Memory B cell (primary cell): ENCODE measurements at regions not wholly inside any gene's neighbourhood (a gene's known extent, or its start where the extent isn't known, plus 50 kb on each side); places are given as distances from the start of the nearest gene placed in this dataset.

Source experiments
- ATAC-seq: fragments of 150-1000 bp; cut with Tn5 transposase; 2 replicates; pipeline ENCODE4 v1.10.0; 2021; ENCODE audit warnings: low read depth, mild to moderate bottlenecking, moderate library complexity
- DNase-seq, 2 donors: peaks; one replicate each; pipeline ENCODE4 v3.0.0; 2022; ENCODE audit warnings: low spot score in 2 of 2
- H3K27ac Mint-ChIP-seq: one replicate; pipeline ENCODE4 v1.8.0; 2022; ENCODE audit warnings: mild to moderate bottlenecking, moderate library complexity, mixed read lengths
- H3K27me3 Mint-ChIP-seq: one replicate; pipeline ENCODE4 v1.8.0; 2022; ENCODE audit warnings: mixed read lengths
- H3K36me3 Mint-ChIP-seq: one replicate; pipeline ENCODE4 v1.8.0; 2022; ENCODE audit warnings: mild to moderate bottlenecking, mixed read lengths
- H3K4me1 Mint-ChIP-seq: one replicate; pipeline ENCODE4 v1.8.0; 2022; ENCODE audit warnings: mixed read lengths
- H3K4me3 Mint-ChIP-seq: one replicate; pipeline ENCODE4 v1.8.0; 2022; ENCODE audit warnings: mild to moderate bottlenecking, moderate library complexity, mixed read lengths
- H3K9me3 Mint-ChIP-seq: one replicate; pipeline ENCODE4 v1.8.0; 2022; ENCODE audit warnings: mixed read lengths

DNA sequence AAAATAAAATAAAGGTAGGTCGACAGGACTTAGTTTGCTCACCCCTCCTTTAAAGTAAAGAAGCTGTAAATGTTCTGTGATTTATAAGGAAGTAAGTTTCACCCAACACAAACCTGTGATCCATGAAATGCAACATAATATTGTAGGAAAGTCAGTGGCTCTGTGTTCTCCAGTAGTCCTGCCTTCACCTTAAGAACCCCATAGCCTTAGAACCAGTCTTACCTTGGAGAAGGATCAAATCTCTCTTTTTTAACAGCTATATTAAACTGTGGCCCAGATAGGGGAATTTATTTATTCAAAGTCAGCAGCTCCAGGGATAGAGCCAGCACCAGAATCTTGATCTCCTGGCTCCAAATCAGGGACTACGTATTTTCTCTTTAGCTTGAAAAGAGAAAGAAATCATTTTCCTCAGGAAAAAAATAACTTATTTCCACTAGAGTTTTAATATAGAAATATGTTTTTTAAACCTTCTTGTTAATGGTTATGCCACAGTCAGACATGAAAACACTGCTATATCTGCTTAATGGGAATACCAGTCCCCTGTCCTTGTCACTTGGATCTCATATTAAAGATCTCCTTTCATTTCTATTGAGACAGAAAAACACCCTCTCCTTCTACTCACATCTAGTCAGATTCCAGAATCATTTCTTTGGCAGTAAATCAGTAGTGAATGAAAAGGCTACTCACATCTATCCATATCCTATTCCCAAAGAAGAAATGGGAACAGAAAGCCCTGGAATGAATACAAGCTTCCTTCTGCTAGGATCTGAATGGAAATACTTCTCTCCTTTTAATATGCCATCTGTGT lies 269.2 kb upstream of the TNC start:
- H3K9me3 Mint-ChIP-seq: peaks cover 6% of the 10 kb centered on the region
- no peaks in the 10 kb centered on the region for H3K36me3 Mint-ChIP-seq
- H3K4me3 Mint-ChIP-seq: no peak overlapping the region
- no peaks in the 10 kb centered on the region for H3K4me1 Mint-ChIP-seq
- H3K27me3 Mint-ChIP-seq: peaks cover 1% of the 10 kb centered on the region
- H3K27ac Mint-ChIP-seq: no peak overlapping the region
- ATAC-seq: no peak
- no peak for DNase-seq

DNA sequence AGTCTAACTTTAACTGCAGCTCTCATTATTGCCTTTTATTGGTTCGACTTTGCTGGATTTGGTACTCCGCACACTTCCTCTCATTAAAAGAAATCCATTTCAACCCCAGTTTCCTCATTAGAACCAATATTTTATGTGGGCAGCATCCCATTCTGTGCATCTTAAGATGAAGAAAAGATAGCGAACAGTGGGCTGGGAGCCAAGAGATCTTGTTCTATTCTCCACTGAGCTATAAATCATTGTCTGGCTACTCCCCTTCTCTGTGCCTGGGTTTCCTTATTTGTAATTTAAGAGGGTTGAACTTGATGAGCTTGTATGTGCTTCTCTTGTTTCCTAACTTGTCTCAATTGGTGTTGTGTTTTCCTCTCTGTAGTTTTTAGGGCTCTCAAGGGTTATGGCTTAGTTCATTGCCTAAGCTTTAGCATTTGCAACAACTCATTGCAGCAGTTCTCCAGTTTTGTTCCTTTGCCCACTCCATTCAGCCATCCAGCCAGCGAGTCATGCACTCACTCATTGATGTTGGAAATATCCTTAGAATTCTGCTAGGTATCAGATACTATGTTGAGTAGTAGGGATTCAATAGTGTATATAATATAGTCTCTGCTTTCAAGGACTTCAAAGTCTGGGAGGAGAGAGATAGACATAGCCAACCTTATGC lies 273.3 kb upstream of the TNC start:
- no peaks in the 10 kb centered on the region for H3K4me1 Mint-ChIP-seq
- DNase-seq: no peak
- H3K4me3 Mint-ChIP-seq: no peak overlapping the region
- H3K27me3 Mint-ChIP-seq: peaks cover 1% of the 10 kb centered on the region
- no peak overlapping the region for H3K27ac Mint-ChIP-seq
- no peak for ATAC-seq
- H3K9me3 Mint-ChIP-seq: no peaks in the 10 kb centered on the region
- no peaks in the 10 kb centered on the region for H3K36me3 Mint-ChIP-seq

DNA sequence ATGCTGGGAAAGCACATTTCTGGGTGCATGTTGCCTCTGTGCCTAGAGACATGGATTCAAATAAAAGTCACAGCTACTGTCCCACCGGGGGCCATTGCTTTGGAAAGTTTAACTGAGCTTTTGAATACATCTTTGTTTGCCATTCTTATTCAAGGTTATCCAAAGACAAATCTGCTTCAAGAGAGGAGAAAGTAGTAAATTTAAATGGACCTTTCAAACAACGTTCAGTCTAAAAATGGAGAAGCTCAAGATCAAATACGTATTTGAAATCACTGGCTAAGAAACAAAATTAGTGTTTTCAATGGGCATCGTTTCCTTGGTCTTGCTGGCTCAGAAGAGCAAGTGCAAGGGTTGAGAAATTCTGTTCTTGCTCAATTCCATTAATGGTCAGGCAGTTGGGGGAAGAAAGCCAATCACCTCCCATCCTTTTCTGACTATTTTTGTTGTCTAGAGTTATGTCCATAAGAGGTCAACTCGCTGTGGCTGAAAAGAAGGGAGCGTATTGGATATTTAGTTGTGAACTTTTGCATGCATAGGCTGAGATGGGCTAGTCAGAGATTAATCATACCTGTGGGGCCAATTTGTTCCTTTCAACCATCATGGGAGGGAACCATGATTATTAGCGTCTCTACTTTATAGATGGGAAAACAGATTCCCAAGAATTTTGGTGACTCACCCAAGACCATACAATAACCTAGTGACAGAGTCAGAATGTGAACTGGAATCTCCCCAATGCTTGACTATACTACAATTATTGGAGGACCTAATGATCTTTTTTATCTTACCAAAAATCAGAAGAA lies 276.2 kb upstream of the TNC start:
- H3K4me3 Mint-ChIP-seq: no peak overlapping the region
- no peaks in the 10 kb centered on the region for H3K4me1 Mint-ChIP-seq
- H3K27me3 Mint-ChIP-seq: no peaks in the 10 kb centered on the region
- H3K36me3 Mint-ChIP-seq: no peaks in the 10 kb centered on the region
- no peak overlapping the region for H3K27ac Mint-ChIP-seq
- no peaks in the 10 kb centered on the region for H3K9me3 Mint-ChIP-seq
- DNase-seq: no peak
- ATAC-seq: no peak

DNA sequence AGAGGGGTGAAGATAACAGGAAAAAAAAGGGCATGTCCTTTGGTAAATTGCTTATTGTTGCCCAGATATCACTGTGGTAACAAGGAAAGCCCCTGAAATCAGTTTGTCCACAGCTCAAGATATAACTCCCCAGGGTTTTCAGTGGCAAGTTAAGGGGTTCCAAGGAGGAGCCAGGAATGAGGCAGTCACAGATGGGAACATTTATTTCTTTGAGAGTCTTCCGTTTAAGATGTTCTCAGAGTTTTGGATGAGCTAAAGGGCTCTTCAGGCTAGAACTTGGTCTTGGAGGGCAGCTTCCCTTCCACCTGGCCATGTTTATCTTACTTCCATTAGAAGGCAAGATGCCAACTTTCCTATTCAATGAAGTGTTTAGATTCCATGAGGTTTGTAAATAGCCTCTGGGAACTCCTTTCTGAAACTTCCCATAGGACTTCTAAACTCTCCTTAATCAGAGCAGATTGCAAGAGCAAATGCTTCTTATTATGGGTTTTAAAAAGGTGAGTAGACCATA lies 277.6 kb upstream of the TNC start:
- Mint-ChIP-seq H3K9me3 (no peaks in the 10 kb centered on the region), H3K27me3 (no peaks in the 10 kb centered on the region), H3K4me3 (no peak overlapping the region), H3K36me3 (no peaks in the 10 kb centered on the region), H3K27ac (no peak overlapping the region), H3K4me1 (no peaks in the 10 kb centered on the region)
- DNase-seq: no peak
- no peak for ATAC-seq

DNA sequence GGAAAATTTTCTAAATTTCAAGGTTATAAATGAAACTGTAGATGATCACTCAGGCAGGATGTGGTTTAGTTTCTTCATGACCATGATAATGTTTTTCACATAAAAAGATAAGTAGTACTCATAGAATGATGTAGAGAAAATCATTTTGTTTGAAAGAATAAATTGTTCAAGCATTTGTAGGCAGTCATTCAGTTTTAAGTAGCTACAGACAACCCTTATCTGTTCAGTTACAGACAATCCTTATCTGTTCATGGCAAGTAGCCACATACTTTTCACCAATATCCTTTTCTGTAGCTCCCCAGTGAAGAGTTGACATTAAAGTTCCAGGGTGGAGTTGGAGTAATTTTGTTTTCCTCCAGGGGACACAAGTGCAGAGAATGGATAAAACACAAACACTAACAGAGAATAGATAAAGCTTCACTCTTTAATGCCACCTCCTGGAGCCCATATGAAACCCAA lies 278.1 kb upstream of the TNC start:
- Mint-ChIP-seq H3K9me3 (no peaks in the 10 kb centered on the region), H3K27me3 (no peaks in the 10 kb centered on the region), H3K27ac (no peak overlapping the region), H3K4me1 (no peaks in the 10 kb centered on the region), H3K4me3 (no peak overlapping the region), H3K36me3 (no peaks in the 10 kb centered on the region)
- DNase-seq (no peak), ATAC-seq (no peak)

DNA sequence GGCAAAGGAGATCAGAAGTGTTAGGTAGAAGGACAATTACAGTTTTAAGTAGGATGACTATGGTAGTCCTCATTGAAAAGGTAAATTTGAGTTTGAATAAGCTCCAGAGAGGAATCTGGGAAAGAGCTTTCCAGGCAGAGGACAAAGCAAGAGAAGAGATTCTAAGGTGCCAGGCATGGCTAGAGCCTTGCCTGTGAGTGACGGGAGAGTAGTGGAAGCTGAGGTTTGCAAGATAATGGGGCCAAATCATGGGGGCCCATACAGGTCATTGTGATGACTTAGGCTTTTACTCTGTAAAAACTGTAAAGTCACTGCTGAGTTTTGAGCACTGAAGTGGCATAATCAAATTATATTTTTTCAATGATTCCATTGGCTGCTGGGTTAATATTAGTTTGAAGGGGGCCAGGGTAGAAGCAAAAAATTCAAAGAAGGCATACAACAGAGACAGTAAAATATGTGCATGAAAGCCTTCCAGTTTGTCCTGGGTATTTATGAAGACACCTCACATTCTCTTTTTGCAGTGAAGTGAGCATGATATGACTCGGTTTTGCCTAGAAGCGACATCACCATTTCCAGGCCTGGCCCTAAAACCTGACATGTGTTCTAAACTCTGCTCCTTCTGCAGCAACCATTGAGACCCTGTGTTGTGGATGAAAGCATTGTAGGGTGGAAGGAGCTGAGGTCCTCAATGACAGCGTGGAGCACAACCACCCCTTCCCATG lies 279.8 kb upstream of the TNC start:
- H3K9me3 Mint-ChIP-seq: no peaks in the 10 kb centered on the region
- no peak for DNase-seq
- H3K36me3 Mint-ChIP-seq: no peaks in the 10 kb centered on the region
- H3K27ac Mint-ChIP-seq: no peak overlapping the region
- no peaks in the 10 kb centered on the region for H3K27me3 Mint-ChIP-seq
- ATAC-seq: no peak
- no peak overlapping the region for H3K4me3 Mint-ChIP-seq
- no peaks in the 10 kb centered on the region for H3K4me1 Mint-ChIP-seq

DNA sequence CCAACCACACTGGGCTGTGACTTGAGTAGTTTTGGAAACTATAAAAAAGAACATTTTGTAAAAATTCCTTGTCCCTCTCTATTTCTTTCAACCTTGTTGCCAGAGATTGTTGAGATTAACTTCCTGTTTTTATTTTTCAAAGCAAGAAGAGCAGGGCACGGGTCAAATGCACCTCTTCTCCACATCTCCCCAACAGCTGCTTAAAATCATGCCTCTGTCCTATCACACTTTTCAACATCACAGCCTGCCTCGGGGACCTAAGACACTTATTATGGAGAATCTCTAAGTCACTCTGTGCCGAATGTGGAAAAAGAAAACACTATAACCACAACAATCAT lies 280.3 kb upstream of the TNC start:
- no peak overlapping the region for H3K4me3 Mint-ChIP-seq
- no peaks in the 10 kb centered on the region for H3K27me3 Mint-ChIP-seq
- no peaks in the 10 kb centered on the region for H3K9me3 Mint-ChIP-seq
- no peak for ATAC-seq
- no peak for DNase-seq
- H3K36me3 Mint-ChIP-seq: no peaks in the 10 kb centered on the region
- no peaks in the 10 kb centered on the region for H3K4me1 Mint-ChIP-seq
- H3K27ac Mint-ChIP-seq: no peak overlapping the region

DNA sequence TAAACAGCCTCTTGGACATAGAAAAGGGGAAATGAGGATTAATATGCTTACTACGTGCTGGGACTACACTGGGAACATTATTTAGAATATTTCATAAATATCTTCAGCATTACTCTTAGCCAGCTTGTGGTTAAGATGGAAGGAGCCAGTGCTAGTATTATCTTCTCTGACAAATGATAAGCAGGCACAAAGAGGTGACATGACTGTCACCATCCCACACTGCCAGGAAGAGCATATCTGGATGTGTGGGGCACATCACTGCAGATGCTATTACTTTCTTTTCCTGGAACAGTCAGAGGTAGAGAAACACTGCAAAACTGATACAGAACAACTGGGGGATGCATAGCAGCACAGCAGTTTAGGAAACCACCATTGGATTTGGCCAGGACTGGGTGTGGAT lies 281.0 kb upstream of the TNC start:
- Mint-ChIP-seq H3K9me3 (no peaks in the 10 kb centered on the region), H3K4me1 (no peaks in the 10 kb centered on the region), H3K4me3 (no peak overlapping the region), H3K36me3 (no peaks in the 10 kb centered on the region), H3K27ac (no peak overlapping the region), H3K27me3 (no peaks in the 10 kb centered on the region)
- DNase-seq (no peak), ATAC-seq (no peak)

DNA sequence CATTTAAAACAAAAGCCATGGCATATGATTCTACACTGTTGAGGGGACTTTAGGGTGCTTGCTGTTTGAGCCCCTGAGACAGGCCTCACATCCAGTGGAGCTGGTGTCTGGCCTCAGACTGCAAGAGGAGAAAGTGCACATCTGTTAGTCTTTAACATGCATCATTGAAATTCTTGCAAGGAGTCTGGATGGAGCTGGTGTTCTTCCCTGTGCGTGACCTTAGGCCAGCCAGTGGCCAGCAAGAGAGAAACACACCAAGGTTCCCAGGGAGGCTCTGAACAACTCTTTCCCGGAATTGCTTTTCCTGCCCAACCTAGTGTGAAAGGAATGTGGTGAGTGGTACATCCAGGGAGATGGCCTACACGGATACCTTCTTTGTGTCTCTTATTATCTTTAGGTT lies 282.8 kb upstream of the TNC start:
- Mint-ChIP-seq H3K4me3 (no peak overlapping the region), H3K36me3 (no peaks in the 10 kb centered on the region), H3K4me1 (no peaks in the 10 kb centered on the region), H3K9me3 (no peaks in the 10 kb centered on the region), H3K27ac (no peak overlapping the region), H3K27me3 (no peaks in the 10 kb centered on the region)
- DNase-seq: no peak
- no peak for ATAC-seq

DNA sequence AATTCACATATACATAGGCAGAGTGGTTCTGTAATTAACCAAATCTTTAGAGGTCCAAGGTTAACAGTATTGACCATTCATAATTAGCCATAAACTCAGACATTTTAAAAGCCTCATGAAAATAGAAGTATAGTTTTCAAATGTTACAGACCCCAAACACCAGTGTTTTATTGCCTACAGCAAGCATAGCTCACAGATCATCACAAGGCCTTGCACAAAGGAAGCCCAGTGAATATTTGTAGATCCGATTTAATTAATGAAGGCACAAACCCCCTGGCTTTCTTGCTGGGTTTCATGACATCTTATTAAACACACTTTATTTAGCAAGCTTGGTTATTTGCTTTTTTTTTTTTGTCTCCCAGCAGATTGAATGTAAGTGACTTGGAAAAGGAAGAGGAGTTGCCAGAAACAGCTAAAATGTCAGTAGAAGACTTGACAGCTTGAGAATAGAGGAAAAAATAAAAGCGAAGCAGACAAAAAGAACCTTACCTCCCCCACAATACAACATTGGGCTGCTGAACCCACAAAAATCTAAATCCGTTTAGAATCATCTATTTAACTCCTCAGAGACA lies 283.9 kb upstream of the TNC start:
- H3K9me3 Mint-ChIP-seq: no peaks in the 10 kb centered on the region
- H3K4me1 Mint-ChIP-seq: no peaks in the 10 kb centered on the region
- no peak overlapping the region for H3K4me3 Mint-ChIP-seq
- no peaks in the 10 kb centered on the region for H3K36me3 Mint-ChIP-seq
- no peak for ATAC-seq
- H3K27me3 Mint-ChIP-seq: peaks cover 4% of the 10 kb centered on the region
- DNase-seq: no peak
- H3K27ac Mint-ChIP-seq: no peak overlapping the region

DNA sequence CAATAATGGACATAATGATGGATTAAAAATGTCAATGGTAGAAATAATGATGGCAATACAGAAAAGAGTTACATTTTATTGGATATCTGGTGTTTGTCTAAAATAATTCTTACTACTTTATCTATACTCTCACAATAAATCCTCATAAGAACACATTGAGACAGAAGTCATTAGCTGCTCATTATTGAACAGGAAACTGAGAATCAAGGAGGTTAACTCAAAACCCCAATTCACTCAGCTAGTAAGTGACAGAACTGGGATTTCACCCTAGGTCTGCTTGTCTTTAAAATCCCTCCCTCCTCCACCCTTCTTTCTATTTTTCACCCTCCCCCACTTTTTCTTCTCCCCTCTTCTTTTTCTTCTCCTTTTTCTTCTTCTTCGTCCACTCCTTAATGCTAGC lies 285.8 kb upstream of the TNC start:
- H3K9me3 Mint-ChIP-seq: no peaks in the 10 kb centered on the region
- no peaks in the 10 kb centered on the region for H3K36me3 Mint-ChIP-seq
- H3K4me1 Mint-ChIP-seq: no peaks in the 10 kb centered on the region
- peaks cover 7% of the 10 kb centered on the region for H3K27me3 Mint-ChIP-seq
- no peak for ATAC-seq
- DNase-seq: no peak
- no peak overlapping the region for H3K4me3 Mint-ChIP-seq
- no peak overlapping the region for H3K27ac Mint-ChIP-seq

DNA sequence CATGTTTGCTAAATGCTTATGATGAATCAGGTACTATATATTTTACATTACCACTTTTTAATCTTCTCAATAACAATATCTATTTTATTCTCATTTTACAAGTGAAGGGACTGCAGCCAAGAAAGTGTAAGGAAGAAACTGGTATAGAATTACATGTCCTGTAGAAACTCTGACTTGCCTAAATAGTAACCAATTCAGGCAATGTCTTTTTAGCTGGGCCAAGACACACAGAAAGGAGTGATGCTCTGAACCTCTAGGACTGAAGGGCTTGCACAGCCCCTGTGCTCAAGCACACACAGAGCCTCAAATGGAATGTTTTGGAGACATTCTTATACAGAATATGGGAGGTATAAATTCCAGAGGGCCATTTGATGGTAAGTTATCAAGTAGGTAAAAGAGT lies 286.4 kb upstream of the TNC start:
- Mint-ChIP-seq H3K36me3 (no peaks in the 10 kb centered on the region), H3K4me1 (no peaks in the 10 kb centered on the region), H3K27ac (no peak overlapping the region), H3K9me3 (no peaks in the 10 kb centered on the region), H3K4me3 (no peak overlapping the region), H3K27me3 (peaks cover 10% of the 10 kb centered on the region)
- no peak for ATAC-seq
- no peak for DNase-seq

DNA sequence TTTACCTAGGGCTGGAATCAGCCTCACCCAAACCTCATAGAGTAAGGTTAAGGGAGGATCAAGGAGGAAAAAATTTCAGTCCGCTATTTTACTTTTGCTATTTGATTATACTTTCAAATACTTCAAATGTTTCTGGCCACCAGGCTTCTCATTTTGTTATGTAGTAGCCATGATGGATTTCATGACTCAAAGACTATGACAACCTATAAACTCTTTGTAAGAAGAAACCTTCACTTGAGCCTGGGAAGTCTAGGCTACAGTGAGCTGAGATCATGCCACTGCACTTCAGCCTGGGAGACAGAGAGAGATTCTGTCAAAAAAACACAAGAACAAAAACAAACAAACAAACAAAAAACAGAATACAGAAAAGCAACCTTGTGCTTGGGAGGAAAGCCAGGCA lies 293.6 kb upstream of the TNC start:
- Mint-ChIP-seq H3K9me3 (peaks cover 1% of the 10 kb centered on the region), H3K4me3 (no peak overlapping the region), H3K27ac (no peak overlapping the region), H3K36me3 (no peaks in the 10 kb centered on the region), H3K4me1 (peaks cover 2% of the 10 kb centered on the region), H3K27me3 (peaks cover 8% of the 10 kb centered on the region)
- ATAC-seq (no peak), DNase-seq (no peak)
